CD1c-positive myeloid dendritic cell (primary cell): ENCODE measurements at regions not wholly inside any gene's neighbourhood (a gene's known extent, or its start where the extent isn't known, plus 50 kb on each side); places are given as distances from the start of the nearest gene placed in this dataset.
"Not testable (repeated sequence)": the region's sequence is repeated elsewhere in the genome, so short reads cannot be mapped to it uniquely, and the experiment has no call there.

ENCODE experiments used
- DNase-seq: peaks from one replicate; pipeline ENCODE4 v3.0.0-alpha.2; 2016; ENCODE audit errors: extremely low spot score

DNA sequence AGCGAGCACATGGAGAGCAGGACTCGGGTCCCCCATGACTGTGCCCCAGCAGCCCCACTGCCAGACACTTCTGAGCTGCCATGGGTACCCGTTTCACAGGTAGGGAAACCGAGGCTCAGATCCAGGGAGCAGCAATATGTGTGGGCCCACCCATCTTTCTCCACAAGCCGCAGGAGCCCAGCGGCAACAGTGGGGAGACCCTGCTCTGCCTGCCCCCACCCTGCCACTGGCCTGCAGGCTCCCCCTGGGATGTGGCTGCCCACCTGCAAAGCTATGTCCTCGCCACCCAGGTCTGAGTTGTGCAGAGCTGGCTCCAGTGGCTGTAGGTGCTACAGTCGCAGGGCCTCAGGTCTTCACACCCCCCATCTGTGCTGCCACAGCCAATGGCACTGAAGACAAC is 50.6 kb upstream of the C1QTNF9B start:
- DNase-seq: no peak

DNA sequence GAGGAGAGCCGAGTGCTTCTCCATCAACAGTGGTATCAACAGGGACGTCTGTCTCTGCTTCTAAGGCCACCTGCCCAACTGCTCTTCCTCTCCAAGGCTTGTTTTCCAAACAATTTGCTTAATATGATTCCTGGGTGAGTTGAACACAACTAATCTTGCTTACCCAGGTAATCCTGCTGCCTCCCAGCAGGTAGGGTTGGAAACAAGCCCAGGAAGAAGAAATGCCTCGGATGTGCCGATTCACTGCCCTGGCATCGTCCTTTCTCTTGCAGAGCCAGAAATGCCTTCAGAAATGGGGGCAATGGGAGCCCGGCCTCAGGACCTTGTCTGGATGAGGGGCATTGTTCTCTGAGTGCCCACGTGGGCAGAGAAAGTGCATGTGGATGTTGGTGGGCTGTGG is 51.9 kb upstream of the C1QTNF9B start:
- DNase-seq: no peak

DNA sequence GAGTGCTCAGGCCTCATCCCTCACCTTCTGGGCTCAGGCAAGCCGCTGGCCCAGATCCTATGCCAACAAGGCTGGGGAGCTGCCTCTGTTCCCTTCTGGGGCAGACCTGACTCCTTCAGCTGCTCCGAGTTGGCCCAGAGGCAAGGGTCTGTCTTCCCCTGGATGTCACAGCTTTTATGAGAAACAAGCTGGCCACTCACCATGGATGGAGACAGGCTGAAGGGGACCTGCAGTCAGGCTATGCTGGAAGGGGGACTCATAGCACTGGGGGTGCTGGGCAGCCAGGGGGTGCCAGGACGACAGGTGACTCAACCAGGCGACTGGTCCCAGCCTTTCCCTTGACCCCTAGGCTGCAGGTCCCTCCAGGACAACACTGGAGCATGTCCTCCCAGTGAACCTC is 52.4 kb upstream of the C1QTNF9B start:
- DNase-seq: no peak

DNA sequence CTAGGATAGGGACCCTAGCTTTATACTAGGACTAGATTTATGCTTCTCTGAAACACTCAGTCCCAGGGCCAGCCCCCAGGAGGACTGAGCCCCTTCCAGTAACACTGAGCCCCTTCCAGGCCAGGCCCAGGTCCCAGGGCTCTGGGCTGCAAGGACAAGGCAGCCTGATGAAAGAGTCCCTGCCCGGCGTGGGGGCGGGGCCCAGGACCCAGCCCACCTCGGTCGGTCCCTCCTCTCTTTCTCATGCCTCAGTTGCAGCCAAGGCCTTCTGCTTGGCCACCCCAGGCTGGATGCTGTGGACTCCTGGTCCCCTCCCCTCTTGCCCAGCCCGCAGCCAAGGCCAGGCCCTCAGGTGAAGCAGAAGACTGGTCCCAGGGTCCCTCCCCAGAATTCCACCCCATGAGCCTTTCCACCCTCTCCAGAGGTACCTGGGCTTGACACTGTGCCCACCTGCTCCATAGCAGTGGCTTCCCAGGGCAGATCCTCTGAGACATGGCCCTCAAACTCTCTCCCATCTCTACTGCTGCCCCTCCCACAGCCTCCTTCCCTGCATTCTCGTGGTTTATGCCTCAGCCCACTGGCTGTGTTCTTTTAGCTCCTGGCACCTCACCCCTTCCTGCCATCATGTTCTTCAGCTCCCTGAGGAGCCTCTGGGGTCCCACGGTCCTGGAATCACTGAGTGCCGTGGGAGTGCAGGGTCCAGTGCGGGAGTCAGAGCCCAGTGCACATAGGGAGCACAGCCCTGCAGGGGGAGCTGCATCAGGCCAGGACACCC is 53.6 kb upstream of the C1QTNF9B start:
- DNase-seq: no peak

DNA sequence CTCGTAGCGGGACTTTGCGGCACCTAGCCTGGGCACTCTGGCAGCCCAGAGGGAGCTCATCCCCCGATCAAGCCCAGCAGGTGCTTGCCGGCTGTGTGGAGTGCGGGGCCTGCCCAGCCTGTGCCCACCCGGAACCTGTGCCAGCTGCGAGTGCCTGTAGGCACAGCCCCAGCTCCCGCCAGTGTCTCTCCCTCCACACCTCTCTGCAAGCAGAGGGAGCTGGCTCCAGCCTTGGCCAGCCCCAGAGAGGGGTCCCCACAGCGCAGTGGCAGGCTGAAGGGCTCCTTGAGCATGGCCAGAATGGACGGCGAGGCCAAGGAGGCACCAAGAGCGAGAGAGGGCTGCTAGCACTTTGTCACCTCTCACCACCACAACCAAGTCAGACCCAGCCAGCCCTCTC is 55.5 kb upstream of the C1QTNF9B start:
- DNase-seq: no peak

DNA sequence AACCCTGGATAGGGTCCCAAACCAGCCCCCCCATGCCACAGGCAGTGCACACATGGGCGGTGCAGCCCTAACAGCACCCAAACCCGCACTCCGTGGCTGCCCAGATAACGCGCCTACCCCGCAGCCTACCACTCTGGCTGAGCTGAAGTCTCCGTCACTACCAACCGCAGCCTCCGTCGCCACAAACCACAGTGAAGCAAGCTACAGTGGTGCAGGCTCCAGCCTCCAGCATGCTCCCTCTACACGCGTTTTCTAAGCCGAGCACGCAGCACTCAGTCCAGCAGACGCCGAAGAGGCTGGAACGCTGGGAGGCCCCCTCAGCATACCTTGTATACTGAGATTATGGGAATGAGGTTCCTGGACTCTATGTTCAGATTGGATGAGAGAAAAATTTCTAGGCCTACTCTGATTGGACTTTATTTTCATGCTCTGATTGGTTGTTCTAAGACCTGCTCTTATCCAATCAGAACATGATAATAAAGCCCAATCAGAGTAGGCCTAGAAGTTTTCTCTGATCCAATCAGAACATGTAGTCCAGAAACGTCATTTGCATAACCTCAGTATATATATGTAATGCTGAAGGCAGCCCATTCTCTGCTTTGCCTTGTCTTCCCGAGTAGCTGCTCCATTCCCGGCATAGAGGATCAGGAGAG is 56.7 kb upstream of the C1QTNF9B start:
- no peak for DNase-seq

DNA sequence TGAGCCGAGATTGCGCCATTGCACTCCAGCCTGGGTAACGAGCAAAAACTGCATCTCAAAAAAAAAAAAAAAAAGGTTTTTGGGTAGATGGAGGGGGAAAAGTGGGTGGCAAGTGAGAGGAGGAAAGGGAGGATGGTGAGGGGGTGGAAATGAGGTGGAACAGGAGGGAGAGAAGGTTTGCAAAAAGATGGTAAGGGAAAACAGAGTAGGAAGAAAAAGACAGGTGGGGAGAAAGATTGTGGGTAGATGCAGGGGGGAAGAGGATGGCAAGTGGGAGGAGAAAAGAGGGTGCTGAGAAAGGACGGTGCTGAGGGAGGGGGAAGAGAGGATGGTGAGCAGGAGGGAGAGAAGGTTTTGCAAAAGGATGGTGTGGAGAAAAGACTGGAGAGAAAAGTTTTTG is 57.8 kb upstream of the C1QTNF9B start:
- DNase-seq: no peak

DNA sequence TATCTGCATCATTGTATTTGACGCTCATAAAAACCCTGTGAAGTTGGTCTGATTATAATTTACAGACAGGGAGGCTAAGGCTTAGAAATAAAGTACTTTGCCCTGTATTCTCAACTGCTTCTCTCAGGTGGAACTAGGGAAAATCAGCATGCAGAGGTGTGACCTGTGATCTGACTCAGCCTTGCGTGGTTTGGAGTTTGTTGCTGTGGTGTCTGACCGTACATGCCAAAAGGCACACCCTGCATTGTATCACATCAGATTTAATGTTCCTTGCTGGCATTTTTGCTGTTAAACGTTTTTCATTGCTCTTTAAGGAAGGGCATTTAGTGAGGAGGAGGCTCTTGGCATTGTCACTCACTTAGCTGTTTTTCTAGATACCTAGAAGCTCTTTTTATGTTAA is 58.8 kb upstream of the C1QTNF9B start:
- no peak for DNase-seq

DNA sequence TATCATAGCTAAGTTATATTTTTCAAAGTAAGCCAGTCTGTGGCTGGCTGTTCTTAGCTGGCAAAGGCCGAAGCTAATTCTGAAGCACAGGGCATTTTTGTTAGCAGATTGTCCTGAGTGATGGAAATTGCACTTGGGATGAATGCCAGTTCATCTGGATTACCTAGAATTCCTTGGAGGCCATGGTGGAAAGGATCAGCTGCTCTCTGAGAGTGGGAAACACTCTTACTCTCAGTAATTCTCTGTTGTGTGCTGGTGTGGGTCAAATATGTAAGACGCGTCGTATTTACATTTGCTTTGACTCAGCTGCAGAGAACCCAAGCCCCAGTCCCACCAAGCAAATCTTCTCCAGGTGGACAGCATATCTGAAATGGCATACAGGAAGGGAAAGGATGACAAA is 60.7 kb upstream of the C1QTNF9B start:
- no peak for DNase-seq

DNA sequence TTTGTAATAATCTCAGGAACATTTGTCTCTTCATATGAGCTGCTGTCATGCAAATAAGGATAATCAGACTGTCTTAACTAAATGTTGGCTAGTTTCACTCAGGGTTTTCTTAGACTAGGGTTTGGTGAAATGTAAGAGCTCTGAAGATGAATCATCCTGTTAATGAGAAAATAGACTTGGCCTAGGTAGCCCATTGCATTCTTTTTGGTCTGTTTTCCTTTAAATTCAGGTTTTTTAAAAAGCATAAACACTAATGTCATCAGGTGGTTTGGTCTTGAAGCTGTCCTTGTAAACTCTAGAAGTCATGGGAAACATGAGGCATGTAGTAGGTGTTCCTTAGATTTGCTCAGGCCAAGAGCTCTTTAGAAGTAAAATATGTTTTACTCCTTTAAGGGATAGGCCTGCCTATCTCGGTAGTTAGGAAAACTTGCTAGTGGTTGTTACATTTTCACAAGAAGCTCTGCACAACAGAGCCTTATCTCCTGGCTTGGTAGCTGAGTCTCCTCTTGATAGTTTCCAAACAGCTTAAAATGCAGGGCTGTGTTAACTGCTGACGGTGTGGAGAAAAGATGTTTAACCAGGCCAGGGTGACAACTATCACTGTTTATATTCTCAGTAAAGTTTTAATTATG is 62.0 kb upstream of the C1QTNF9B start:
- DNase-seq: no peak

DNA sequence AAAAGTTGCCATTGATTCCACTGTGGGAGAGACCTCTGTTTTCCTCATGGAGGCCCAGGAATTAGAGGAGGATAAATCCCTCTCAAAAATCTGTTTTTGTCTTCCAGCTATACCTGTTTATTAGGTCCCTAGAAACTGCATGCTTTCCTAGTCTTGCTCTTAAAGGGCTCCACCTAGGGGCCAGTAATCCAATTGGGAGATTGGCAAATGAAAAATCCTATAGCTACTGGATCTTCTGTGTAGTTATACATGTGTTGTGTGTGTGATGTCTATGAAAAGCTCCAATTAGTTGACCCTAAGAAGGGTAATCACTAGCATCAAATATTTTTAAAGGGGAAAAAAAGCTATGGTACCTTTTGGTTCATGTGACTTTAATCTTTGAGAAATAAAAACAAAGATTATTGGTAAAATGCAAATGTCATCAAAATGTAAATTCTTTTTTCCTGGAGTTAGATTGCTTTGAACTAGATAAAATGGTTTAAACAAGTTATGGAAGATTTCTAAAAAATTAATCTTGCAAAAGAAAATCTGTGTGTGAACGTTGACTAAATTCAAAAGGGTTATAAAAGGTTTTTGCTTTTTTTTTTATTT is 63.4 kb upstream of the C1QTNF9B start:
- peak; percentile 12 for DNase-seq

DNA sequence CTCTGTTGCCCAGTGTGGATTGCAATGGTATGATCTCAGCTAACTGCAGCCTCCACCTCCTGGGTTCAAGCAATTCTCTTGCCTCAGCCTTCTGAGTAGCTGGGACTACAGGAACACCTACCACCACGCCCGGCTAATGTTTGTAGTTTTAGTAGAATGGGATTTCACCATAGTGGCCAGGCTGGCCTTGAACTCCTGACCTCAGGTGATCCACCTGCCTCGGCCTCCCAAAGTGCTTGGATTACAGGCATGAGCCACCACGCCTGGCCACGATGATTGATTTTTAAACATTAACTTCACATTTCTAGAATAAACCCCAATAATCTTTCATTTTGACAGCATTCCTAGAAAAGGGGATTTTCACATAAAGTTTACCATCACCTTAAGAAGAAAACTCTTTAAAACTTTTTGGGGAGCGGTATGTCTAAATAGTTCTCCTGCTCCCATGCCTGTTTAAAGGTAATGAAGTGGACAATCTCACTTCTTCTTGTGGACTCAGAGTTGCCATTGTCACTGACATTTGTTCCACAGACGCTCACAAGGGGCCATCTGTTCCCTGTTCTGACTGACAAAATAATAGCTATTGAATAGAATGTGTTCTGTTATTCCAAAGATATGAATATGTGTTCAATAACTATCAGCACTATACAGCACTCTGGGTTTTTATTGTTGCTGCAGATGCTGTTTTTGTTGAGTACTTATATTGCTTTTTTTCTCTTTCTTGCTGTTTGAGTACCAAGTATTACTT is 66.1 kb upstream of the C1QTNF9B start:
- DNase-seq: no peak

DNA sequence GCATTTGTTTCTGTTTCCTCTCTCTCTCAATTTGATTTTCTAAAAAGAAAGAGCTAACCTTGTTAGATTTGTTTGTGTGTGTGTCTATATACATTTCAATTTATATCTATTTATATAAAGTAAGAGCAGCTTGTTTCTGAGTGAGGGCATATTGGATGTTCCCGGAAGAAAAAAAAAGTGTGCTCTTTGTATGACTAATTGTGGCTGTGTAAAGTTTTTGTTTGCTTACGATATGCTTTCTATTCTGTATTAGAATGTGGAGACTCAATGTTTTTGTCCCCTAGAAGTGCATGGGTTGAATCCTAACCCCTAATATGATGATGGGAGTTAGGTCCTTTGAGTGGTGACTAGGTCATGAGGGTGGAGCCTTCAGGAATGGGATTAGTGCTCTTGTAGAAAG is 66.6 kb upstream of the C1QTNF9B start:
- DNase-seq: no peak

DNA sequence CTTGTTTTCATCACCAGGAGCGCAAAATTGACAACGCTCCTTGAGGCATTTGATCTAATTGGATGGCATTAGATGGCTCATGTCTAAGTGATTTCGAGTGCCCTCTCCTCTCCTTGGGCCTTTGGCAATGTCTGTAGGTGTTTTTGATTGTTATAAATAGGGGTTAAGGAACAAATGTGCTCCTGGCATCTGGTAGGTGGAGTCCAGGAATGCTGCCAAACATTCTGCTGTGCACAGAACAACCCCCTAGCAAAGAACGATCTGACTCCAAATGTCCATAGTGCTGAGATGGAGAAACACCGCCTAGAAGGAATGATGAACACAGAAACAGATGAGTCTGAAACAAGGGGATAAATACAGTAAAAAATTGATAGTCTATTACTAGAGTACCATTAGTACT is 68.0 kb upstream of the C1QTNF9B start:
- DNase-seq: no peak

DNA sequence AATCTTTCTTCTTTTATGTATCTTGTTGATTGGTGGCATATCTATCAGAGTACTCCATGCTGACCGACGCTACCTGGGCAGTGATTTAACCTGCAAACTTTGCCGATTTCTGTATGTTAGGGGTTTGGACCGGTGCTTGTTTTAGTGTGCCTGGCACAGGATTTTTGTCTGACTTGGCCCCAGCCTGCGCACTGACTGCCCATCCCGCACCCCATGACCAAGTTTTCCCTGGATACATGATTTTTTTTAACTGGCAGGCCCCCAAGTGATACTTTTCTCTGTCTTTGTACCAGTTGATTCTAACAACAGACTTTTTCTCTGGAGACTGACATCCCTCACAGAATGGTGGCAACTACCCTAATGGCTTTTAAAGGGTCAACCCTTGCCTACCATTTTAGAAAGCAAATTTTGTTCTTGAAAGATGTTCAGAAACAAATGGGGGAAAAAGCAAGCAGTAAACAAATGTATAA is 69.0 kb upstream of the C1QTNF9B start:
- no peak for DNase-seq

DNA sequence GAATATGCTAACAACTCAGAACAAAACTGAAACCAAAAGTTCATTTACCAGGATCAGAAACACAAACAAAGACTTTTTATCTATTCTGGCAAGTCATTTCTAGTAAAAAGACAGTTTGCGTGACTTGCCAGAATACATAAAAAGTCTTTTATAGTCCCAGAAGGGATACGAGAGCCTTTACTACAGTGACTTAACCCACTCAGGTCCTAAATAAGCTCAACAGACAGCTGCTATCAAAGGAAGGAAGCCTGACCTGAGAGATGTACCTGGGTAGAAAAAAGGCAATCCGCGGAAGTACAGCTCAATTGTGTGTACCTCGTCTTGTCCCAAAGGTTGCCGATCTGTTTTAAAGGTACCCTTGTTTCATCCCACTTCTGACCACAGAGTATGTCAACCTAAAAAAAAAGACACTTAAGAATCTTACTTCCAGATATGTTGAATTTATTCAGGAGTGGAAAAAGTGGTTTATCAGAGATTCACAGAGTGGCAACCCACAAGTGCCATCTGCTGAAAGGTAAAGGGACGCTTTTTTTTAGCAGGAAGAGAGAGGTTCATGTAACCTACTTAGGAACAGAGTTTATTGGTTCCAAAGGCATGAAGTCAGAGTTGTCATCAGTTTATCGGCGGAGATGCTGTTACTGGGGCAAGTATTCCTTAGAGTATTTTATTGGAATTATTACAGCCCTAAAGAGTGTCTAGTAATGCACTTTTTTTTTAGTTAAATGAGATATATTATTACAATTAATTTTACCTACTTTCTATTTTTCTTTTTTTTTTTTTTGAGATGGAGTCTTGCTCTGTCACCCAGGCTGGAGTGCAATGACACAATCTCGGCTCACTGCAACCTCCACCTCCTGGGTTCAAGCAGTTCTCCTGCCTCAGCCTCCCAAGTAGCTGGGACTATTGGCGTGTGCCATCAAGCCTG is 69.7 kb upstream of the C1QTNF9B start:
- DNase-seq: peak; percentile 10

DNA sequence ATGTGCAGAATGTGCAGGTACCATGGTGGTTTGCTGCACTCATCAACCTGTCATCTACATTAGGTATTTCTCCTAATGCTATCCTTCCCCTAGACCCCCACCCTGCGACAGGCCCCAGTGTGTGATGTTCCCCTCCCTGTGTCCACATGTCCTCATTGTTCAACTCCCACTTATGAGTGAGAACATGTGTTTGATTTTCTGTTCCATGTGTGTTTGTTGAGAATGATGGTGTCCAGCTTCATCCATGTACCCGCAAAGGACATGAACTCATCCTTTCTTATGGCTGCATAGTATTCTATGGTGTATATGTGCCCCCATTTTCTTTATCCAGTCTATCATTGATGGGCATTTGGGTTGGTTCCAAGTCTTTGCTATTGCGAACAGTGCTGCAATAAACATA is 70.5 kb upstream of the C1QTNF9B start:
- DNase-seq: not testable (repeated sequence)

DNA sequence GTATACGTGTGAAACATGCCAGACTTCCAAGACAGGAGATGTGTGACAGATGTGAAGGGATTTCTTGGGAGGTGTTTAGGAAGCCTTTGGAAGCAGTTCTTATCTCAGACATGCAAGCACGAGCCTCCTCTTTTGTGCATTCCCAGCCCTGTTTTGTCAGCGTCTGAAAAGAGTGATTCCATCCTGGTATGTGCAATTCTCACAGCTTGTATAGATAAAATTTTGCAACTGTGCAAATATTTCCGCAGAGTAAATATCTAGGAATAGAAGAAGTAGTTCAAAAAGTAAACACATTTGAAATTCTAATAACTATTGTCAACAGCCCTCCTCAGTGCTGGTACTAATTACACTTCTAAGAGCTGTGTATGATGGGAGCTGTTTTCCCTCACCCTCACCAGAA is 72.3 kb upstream of the C1QTNF9B start:
- no peak for DNase-seq

DNA sequence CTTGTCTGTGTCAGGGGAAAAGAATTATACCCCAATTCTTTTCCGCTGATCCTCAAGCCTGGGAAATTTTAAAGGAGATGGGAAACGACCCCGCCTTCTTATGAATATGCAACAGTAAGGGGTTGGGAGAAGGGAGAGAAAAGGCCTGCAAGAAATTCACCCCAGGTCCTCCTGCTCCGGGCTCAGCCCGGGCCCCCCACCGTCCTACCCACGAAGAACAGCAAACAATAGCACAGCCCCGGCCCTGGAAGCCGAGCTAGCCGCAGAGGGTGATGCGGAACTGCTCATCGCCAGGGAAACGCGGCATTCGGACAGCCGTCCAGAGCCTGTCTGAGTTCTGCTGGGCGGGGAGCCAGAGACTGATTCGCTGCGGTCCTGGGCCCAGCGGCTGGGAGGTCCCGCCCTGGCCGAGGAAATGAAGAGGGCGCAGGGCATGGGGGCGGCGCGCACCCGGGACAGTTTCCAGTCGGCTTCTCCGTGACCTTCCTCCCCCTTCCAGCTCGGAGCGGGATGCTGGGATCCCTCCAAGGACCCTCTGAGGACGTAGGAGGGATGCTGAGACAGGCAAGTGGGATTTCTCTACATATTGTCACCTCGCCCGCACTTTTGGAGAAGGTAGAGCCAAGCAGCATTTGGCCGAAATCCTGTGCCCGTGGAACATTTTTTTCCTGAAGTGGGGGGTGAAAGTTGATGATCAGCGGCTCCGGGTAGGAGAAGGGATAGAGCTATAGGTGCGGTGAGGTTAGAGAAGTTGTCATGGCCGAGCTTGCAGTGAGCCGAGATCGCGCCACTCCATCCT is 82.3 kb upstream of the C1QTNF9B start:
- peak; percentile 69 for DNase-seq

DNA sequence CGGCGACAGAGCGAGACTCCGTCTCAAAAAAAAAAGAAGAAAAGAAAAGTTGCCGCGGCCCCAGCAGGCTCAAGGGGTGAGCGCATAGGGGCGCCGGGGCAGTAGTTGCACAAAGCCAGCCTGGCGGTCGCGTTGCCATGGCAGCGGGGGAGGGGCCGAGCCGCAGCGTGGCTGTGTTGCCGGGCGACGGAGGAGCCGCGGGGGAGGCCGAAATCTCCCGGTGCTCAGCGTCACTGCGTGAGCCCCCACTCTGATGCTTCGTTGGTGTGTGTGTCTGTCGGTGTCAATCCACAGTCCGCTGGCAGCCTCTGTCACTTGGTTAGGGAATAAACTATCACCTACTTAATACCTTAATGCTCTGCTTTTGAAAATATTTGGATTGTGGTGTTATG is 82.9 kb upstream of the C1QTNF9B start:
- DNase-seq: peak; percentile 79
